Smooth muscle cell (in vitro differentiated cells): ENCODE measurements at regions not wholly inside any gene's neighbourhood (a gene's known extent, or its start where the extent isn't known, plus 50 kb on each side); places are given as distances from the start of the nearest gene placed in this dataset.
"Not testable (repeated sequence)": the region's sequence is repeated elsewhere in the genome, so short reads cannot be mapped to it uniquely, and the experiment has no call there.

Experiments
- DNase-seq: peaks from one replicate; lab custom pipeline; 2025; ENCODE audit not compliant: unreplicated experiment; lab: John Stamatoyannopoulos, UW
- H2AFZ ChIP-seq: fragments of 200-600 bp; sonication (generic); 2 replicates; pipeline ENCODE4 v1.6.0; 2016; ENCODE audit warnings: antibody characterized with exemption, low read depth, mild to moderate bottlenecking
- H3F3A ChIP-seq: fragments of 200-600 bp; sonication (generic); 2 replicates; pipeline ENCODE4 v1.6.0; 2017; ENCODE audit warnings: antibody characterized with exemption, low read depth
- H3K27ac ChIP-seq: fragments of 200-600 bp; sonication (generic); 2 replicates; pipeline ENCODE4 v1.5.1; 2016; ENCODE audit warnings: low read depth, mild to moderate bottlenecking
- H3K27me3 ChIP-seq: fragments of 200-600 bp; sonication (generic); 2 replicates; pipeline ENCODE4 v1.6.1; 2016; ENCODE audit warnings: low read depth, mild to moderate bottlenecking
- H3K36me3 ChIP-seq: fragments of 200-600 bp; sonication (generic); 2 replicates; pipeline ENCODE4 v1.5.1; 2016; ENCODE audit warnings: low read depth
- H3K4me1 ChIP-seq: fragments of 200-600 bp; sonication (generic); 2 replicates; pipeline ENCODE4 v1.5.1; 2016; ENCODE audit warnings: low read depth
- H3K4me2 ChIP-seq: fragments of 200-600 bp; sonication (generic); 2 replicates; pipeline ENCODE4 v1.6.0; 2016; ENCODE audit warnings: mild to moderate bottlenecking
- H3K4me3 ChIP-seq: fragments of 200-600 bp; sonication (generic); 2 replicates; pipeline ENCODE4 v1.5.1; 2016; ENCODE audit warnings: mild to moderate bottlenecking
- H3K79me2 ChIP-seq: fragments of 200-600 bp; sonication (generic); 2 replicates; pipeline ENCODE4 v1.6.0; 2016; ENCODE audit warnings: low read depth, mild to moderate bottlenecking
- H3K9ac ChIP-seq: fragments of 200-600 bp; sonication (generic); 2 replicates; pipeline ENCODE4 v1.6.0; 2016; ENCODE audit warnings: low read depth
- H3K9me3 ChIP-seq: fragments of 200-600 bp; sonication (generic); replicated peaks from 2 replicates; pipeline ENCODE4 v1.5.1; 2016; ENCODE audit warnings: low read depth
- H4K20me1 ChIP-seq: fragments of 200-600 bp; sonication (generic); 2 replicates; pipeline ENCODE4 v1.6.0; 2016; ENCODE audit warnings: low read depth
- WGBS: methylation state at CpG from one replicate; pipeline ENCODE4 v1.1.7; 2016; ENCODE audit warnings: low lambda C conversion rate; 5-methylcytosine and 5-hydroxymethylcytosine counted together
- TF ChIP-seq, protein P1 (sequence below): fragments of 200-600 bp; sonication (generic); IDR thresholded peaks from 2 replicates; pipeline ENCODE4 v1.5.1; 2017; ENCODE audit warnings: borderline replicate concordance, mild to moderate bottlenecking, antibody characterized with exemption; ENCODE audit not compliant: insufficient read depth, poor library complexity, severe bottlenecking

GRCh38 chr18:1848716-1849115 lies 722.6 kb downstream of the METTL4 start:
- TF ChIP-seq, protein P1, sequence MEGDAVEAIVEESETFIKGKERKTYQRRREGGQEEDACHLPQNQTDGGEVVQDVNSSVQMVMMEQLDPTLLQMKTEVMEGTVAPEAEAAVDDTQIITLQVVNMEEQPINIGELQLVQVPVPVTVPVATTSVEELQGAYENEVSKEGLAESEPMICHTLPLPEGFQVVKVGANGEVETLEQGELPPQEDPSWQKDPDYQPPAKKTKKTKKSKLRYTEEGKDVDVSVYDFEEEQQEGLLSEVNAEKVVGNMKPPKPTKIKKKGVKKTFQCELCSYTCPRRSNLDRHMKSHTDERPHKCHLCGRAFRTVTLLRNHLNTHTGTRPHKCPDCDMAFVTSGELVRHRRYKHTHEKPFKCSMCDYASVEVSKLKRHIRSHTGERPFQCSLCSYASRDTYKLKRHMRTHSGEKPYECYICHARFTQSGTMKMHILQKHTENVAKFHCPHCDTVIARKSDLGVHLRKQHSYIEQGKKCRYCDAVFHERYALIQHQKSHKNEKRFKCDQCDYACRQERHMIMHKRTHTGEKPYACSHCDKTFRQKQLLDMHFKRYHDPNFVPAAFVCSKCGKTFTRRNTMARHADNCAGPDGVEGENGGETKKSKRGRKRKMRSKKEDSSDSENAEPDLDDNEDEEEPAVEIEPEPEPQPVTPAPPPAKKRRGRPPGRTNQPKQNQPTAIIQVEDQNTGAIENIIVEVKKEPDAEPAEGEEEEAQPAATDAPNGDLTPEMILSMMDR: no peak
- no peak for DNase-seq

GRCh38 chr18:1849386-1849785 lies 721.9 kb downstream of the METTL4 start:
- Histone ChIP-seq H2AFZ (no peak overlapping the region), H3K27ac (no peak overlapping the region), H4K20me1 (no peaks in the 10 kb centered on the region), H3F3A (peaks cover 4% of the 10 kb centered on the region), H3K4me2 (no peak overlapping the region), H3K4me3 (no peak overlapping the region), H3K9me3 (no peaks in the 10 kb centered on the region), H3K79me2 (no peaks in the 10 kb centered on the region), H3K4me1 (peaks cover 4% of the 10 kb centered on the region), H3K36me3 (no peaks in the 10 kb centered on the region), H3K27me3 (no peaks in the 10 kb centered on the region), H3K9ac (no peak overlapping the region)
- WGBS: 92% methylated on average over 6 of the region's 6 CpGs
- no peak for DNase-seq
- TF ChIP-seq, protein P1: no peak

More at GRCh38 chr18:1848716-1849115, 722.6 kb downstream of the METTL4 start:
- 65% methylated on average over 1 of the region's 1 CpG for WGBS
- Histone ChIP-seq H3K4me1 (peaks cover 4% of the 10 kb centered on the region), H4K20me1 (no peaks in the 10 kb centered on the region), H3K4me2 (no peak overlapping the region), H3K4me3 (no peak overlapping the region), H3F3A (peaks cover 4% of the 10 kb centered on the region), H3K27me3 (no peaks in the 10 kb centered on the region), H2AFZ (no peak overlapping the region), H3K36me3 (no peaks in the 10 kb centered on the region), H3K27ac (no peak overlapping the region), H3K79me2 (no peaks in the 10 kb centered on the region), H3K9ac (no peak overlapping the region), H3K9me3 (no peaks in the 10 kb centered on the region)

DNA sequence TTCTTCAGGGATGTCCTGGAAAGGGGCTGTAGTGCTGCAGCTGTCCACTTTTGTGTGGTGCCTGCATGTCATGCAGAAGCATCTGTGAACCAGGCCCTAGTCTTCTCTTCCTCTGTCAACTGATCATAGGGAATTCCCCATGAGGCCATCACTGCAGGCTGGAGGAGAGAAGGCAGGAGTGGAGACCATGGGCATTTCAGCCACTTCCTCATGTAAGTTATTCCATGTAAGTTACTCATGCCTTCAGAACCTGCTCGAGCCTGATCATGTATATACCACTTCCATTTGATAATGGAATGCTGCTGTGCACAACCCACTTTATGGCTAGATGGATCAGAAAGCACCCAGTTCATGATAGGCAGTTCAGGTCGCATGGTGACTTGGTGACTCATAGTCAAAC lies 714.0 kb downstream of the METTL4 start:
- not testable (repeated sequence) for H3K4me2 ChIP-seq, H3K27me3 ChIP-seq, H2AFZ ChIP-seq, H3K9me3 ChIP-seq, DNase-seq, H4K20me1 ChIP-seq, H3K27ac ChIP-seq, H3K4me3 ChIP-seq, H3K79me2 ChIP-seq, H3F3A ChIP-seq, H3K9ac ChIP-seq, H3K36me3 ChIP-seq, H3K4me1 ChIP-seq
- WGBS: 79% methylated on average over 2 of the region's 2 CpGs

GRCh38 chr18:1861473-1861872 lies 709.8 kb downstream of the METTL4 start:
- Histone ChIP-seq H3K4me1 (no peaks in the 10 kb centered on the region), H4K20me1 (no peaks in the 10 kb centered on the region), H2AFZ (no peak overlapping the region), H3K9me3 (no peaks in the 10 kb centered on the region), H3K4me2 (no peak overlapping the region), H3K79me2 (no peaks in the 10 kb centered on the region), H3K36me3 (no peaks in the 10 kb centered on the region), H3K27me3 (no peaks in the 10 kb centered on the region), H3F3A (no peaks in the 10 kb centered on the region), H3K4me3 (no peak overlapping the region), H3K27ac (no peak overlapping the region), H3K9ac (no peak overlapping the region)
- TF ChIP-seq, protein P1: no peak
- no peak for DNase-seq
- 95% methylated on average over 2 of the region's 2 CpGs for WGBS
